Neural cell (in vitro differentiated cells): ENCODE measurements at regions not wholly inside any gene's neighbourhood (a gene's known extent, or its start where the extent isn't known, plus 50 kb on each side); places are given as distances from the start of the nearest gene placed in this dataset.

ENCODE experiments used
- CTCF ChIP-seq: fragments of 450-650 bp; IDR thresholded peaks from 2 replicates; pipeline ENCODE4 v1.5.1; 2014; ENCODE audit warnings: antibody characterized with exemption, mild to moderate bottlenecking, moderate library complexity; ENCODE audit not compliant: poor library complexity, severe bottlenecking
- EZH2 ChIP-seq: fragments of 200-600, 300-800 bp; shearing (Covaris generic), sonication (generic); IDR thresholded peaks from 2 replicates; pipeline ENCODE4 v1.6.1; 2014; ENCODE audit warnings: antibody characterized with exemption, low read length, borderline replicate concordance, mild to moderate bottlenecking; ENCODE audit not compliant: insufficient read depth, poor library complexity, severe bottlenecking
- POLR2AphosphoS5 ChIP-seq: IDR thresholded peaks from 2 replicates; pipeline ENCODE4 v1.6.1; 2012
- REST ChIP-seq: IDR thresholded peaks from 2 replicates; pipeline ENCODE4 v1.6.1; 2012; ENCODE audit warnings: borderline replicate concordance
- SMC3 ChIP-seq: fragments of 450-650 bp; conservative IDR thresholded peaks from 2 replicates; pipeline ENCODE4 v1.6.1; 2014; ENCODE audit warnings: antibody characterized with exemption, mild to moderate bottlenecking, moderate library complexity; ENCODE audit not compliant: poor library complexity
- TAF1 ChIP-seq: IDR thresholded peaks from 2 replicates; pipeline ENCODE4 v1.6.1; 2012; ENCODE audit warnings: low read depth

- no peak for TF ChIP-seq EZH2
- no peak for TF ChIP-seq CTCF
- TF ChIP-seq TAF1: no peak
- no peak for TF ChIP-seq POLR2AphosphoS5
- TF ChIP-seq REST: no peak
- no peak for TF ChIP-seq SMC3
These were observed 684.6 kb upstream of the ACO1 start for GRCh38 chr9:31699836-31700235.
